ENCODE measurements at regions not wholly inside any gene's neighbourhood (a gene's known extent, or its start where the extent isn't known, plus 50 kb on each side); places are given as distances from the start of the nearest gene placed in this dataset.

- DNase-seq (ENCODE audit: low read depth, low spot score): no peak
- in situ Hi-C loops (cut with HindIII; ENCODE audit: low sequenced_read_pairs): no loop called here
- TF ChIP-seq, protein P1, sequence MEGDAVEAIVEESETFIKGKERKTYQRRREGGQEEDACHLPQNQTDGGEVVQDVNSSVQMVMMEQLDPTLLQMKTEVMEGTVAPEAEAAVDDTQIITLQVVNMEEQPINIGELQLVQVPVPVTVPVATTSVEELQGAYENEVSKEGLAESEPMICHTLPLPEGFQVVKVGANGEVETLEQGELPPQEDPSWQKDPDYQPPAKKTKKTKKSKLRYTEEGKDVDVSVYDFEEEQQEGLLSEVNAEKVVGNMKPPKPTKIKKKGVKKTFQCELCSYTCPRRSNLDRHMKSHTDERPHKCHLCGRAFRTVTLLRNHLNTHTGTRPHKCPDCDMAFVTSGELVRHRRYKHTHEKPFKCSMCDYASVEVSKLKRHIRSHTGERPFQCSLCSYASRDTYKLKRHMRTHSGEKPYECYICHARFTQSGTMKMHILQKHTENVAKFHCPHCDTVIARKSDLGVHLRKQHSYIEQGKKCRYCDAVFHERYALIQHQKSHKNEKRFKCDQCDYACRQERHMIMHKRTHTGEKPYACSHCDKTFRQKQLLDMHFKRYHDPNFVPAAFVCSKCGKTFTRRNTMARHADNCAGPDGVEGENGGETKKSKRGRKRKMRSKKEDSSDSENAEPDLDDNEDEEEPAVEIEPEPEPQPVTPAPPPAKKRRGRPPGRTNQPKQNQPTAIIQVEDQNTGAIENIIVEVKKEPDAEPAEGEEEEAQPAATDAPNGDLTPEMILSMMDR (IDR thresholded peaks at IDR 0.05; ENCODE audit: low read depth, low read length): no peak
- no peak overlapping the region for H3K4me3 ChIP-seq (ENCODE audit: low read depth, low read length)
Observed at GRCh38 chr9:10917001-10917400, 304.2 kb upstream of the PTPRD start.

DNA sequence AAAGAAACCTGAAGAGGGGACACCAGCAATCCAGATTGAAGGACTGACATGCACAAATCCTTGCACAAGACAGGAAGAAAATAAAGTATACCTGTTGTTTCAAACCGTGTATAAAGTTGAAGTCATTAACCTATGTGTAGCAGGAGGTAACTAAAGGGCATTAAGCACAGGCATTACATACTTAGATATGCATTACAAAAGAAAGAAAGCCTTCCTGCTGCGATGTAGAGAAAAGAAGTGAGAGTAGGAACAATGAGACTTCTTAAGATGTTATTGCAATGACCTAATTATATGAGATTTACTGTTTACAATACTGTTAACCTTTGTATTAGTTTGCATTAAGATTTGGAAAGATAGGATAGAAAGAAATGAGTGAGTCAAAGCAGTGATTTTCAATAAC is 308.9 kb upstream of the PTPRD start:
- no peak overlapping the region for H3K4me3 ChIP-seq (ENCODE audit: low read depth, low read length)
- in situ Hi-C loops (cut with HindIII; ENCODE audit: low sequenced_read_pairs): no loop called here
- TF ChIP-seq, protein P1 (IDR thresholded peaks at IDR 0.05; ENCODE audit: low read depth, low read length): no peak
- DNase-seq (ENCODE audit: low read depth, low spot score): no peak

DNA sequence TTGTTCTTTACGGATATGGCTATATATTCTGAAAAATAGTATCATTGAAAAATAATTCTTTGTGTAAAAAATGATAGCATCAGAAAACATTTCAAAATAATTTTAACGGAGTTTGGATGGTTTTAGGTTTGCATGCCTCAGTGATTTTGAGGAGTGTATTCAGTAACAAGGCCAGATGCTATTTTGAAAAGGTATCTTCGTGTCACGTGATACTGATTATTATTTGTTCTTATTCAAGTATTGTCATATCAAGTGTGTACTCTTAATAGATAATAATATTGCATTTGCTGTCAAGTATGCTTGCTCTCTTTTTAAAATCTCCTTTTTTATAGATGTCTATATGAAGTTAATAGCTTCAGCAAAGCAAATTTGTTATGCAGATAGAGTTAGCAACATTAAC is 313.1 kb upstream of the PTPRD start:
- TF ChIP-seq, protein P1 (IDR thresholded peaks at IDR 0.05; ENCODE audit: low read depth, low read length): no peak
- H3K4me3 ChIP-seq (ENCODE audit: low read depth, low read length): no peak overlapping the region
- no peak for DNase-seq (ENCODE audit: low read depth, low spot score)
- in situ Hi-C loops (cut with HindIII; ENCODE audit: low sequenced_read_pairs): no loop called here

DNA sequence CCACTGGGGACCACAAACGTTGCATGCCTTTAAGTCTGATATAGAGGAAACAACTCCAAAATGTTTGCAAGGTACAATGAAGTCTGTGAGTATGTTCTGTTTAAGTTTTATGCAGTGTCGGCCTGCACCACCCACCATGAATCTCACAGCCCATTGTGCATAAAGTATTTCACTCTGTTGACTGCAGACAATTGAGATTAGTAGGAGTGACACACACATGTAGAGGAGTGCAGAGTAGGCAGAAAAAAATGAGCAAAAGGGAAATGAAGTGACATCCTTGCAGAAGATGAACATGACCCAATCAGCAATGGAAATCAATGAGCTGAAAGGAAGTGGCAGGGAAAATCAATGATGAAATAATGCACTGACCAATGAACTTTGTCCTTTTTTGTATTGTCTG is 315.6 kb upstream of the PTPRD start:
- TF ChIP-seq, protein P1 (IDR thresholded peaks at IDR 0.05; ENCODE audit: low read depth, low read length): no peak
- H3K4me3 ChIP-seq (ENCODE audit: low read depth, low read length): no peak overlapping the region
- DNase-seq (ENCODE audit: low read depth, low spot score): no peak
- in situ Hi-C loops (cut with HindIII; ENCODE audit: low sequenced_read_pairs): no loop called here

- H3K4me3 ChIP-seq (ENCODE audit: low read depth, low read length): no peak overlapping the region
- TF ChIP-seq, protein P1 (IDR thresholded peaks at IDR 0.05; ENCODE audit: low read depth, low read length): no peak
- in situ Hi-C loops (cut with HindIII; ENCODE audit: low sequenced_read_pairs): no loop called here
- no peak for DNase-seq (ENCODE audit: low read depth, low spot score)
Observed at GRCh38 chr9:10930081-10930480, 317.3 kb upstream of the PTPRD start.

DNA sequence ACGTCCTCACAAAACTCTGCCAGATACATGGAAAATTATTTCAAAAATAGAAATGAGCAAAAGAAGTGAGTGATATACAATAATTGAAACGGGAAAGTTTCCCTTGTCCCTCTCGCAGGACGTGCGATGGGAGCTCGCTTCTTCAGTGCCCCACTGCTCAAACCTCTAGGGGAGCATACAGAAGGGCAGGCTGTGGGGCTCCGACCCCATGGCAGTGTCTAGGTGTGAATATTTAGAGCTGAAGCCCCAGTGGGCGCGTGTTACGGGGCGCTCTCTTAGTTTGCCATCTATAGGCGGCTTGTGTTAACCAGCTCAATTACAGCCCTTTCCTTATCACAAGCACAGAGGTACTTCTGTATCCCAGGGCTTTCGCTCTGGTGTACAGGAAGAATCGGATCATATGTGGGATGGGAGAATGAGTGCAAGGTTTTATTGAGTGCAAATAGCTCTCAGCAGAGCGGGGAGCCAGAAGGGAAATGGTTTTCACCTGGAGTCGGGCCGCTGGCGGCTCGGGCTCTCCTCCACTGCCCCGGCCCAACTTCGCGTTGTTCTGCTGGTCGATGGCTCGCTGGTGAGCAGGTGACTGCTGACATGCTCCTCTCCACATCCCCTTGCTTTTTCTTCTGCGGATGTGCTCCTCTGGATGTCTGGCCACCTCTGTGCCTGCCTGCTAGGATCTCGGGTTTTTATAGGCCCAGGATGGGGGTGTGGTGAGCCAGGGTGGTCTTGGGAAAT is 334.0 kb upstream of the PTPRD start:
- no peak for DNase-seq (ENCODE audit: low read depth, low spot score)
- TF ChIP-seq, protein P1 (IDR thresholded peaks at IDR 0.05; ENCODE audit: low read depth, low read length): no peak
- in situ Hi-C loops (cut with HindIII; ENCODE audit: low sequenced_read_pairs): no loop called here
- no peak overlapping the region for H3K4me3 ChIP-seq (ENCODE audit: low read depth, low read length)

Data from astrocyte of the spinal cord (primary cell).